Smooth muscle cell (in vitro differentiated cells): ENCODE measurements at regions not wholly inside any gene's neighbourhood (a gene's known extent, or its start where the extent isn't known, plus 50 kb on each side); places are given as distances from the start of the nearest gene placed in this dataset.

Source experiments
- DNase-seq: peaks from one replicate; lab custom pipeline; 2025; ENCODE audit not compliant: unreplicated experiment; lab: John Stamatoyannopoulos, UW
- H2AFZ ChIP-seq: fragments of 200-600 bp; sonication (generic); 2 replicates; pipeline ENCODE4 v1.6.0; 2016; ENCODE audit warnings: antibody characterized with exemption, low read depth, mild to moderate bottlenecking
- H3F3A ChIP-seq: fragments of 200-600 bp; sonication (generic); 2 replicates; pipeline ENCODE4 v1.6.0; 2017; ENCODE audit warnings: antibody characterized with exemption, low read depth
- H3K27ac ChIP-seq: fragments of 200-600 bp; sonication (generic); 2 replicates; pipeline ENCODE4 v1.5.1; 2016; ENCODE audit warnings: low read depth, mild to moderate bottlenecking
- H3K27me3 ChIP-seq: fragments of 200-600 bp; sonication (generic); 2 replicates; pipeline ENCODE4 v1.6.1; 2016; ENCODE audit warnings: low read depth, mild to moderate bottlenecking
- H3K36me3 ChIP-seq: fragments of 200-600 bp; sonication (generic); 2 replicates; pipeline ENCODE4 v1.5.1; 2016; ENCODE audit warnings: low read depth
- H3K4me1 ChIP-seq: fragments of 200-600 bp; sonication (generic); 2 replicates; pipeline ENCODE4 v1.5.1; 2016; ENCODE audit warnings: low read depth
- H3K4me2 ChIP-seq: fragments of 200-600 bp; sonication (generic); 2 replicates; pipeline ENCODE4 v1.6.0; 2016; ENCODE audit warnings: mild to moderate bottlenecking
- H3K4me3 ChIP-seq: fragments of 200-600 bp; sonication (generic); 2 replicates; pipeline ENCODE4 v1.5.1; 2016; ENCODE audit warnings: mild to moderate bottlenecking
- H3K79me2 ChIP-seq: fragments of 200-600 bp; sonication (generic); 2 replicates; pipeline ENCODE4 v1.6.0; 2016; ENCODE audit warnings: low read depth, mild to moderate bottlenecking
- H3K9ac ChIP-seq: fragments of 200-600 bp; sonication (generic); 2 replicates; pipeline ENCODE4 v1.6.0; 2016; ENCODE audit warnings: low read depth
- H3K9me3 ChIP-seq: fragments of 200-600 bp; sonication (generic); replicated peaks from 2 replicates; pipeline ENCODE4 v1.5.1; 2016; ENCODE audit warnings: low read depth
- H4K20me1 ChIP-seq: fragments of 200-600 bp; sonication (generic); 2 replicates; pipeline ENCODE4 v1.6.0; 2016; ENCODE audit warnings: low read depth
- CTCF ChIP-seq: fragments of 200-600 bp; sonication (generic); IDR thresholded peaks from 2 replicates; pipeline ENCODE4 v1.5.1; 2017; ENCODE audit warnings: borderline replicate concordance, mild to moderate bottlenecking, antibody characterized with exemption; ENCODE audit not compliant: insufficient read depth, poor library complexity, severe bottlenecking
- WGBS: methylation state at CpG from one replicate; pipeline ENCODE4 v1.1.7; 2016; ENCODE audit warnings: low lambda C conversion rate; 5-methylcytosine and 5-hydroxymethylcytosine counted together

- Histone ChIP-seq H3K4me3 (no peak overlapping the region), H3K4me2 (no peak overlapping the region), H3K9ac (no peak overlapping the region), H2AFZ (no peak overlapping the region), H3K9me3 (no peaks in the 10 kb centered on the region), H4K20me1 (no peaks in the 10 kb centered on the region), H3K79me2 (no peaks in the 10 kb centered on the region), H3K36me3 (no peaks in the 10 kb centered on the region), H3K27ac (no peak overlapping the region), H3K4me1 (no peaks in the 10 kb centered on the region), H3K27me3 (no peaks in the 10 kb centered on the region), H3F3A (no peaks in the 10 kb centered on the region)
- WGBS, result 82% methylated on average over 7 of the region's 7 CpGs
- TF ChIP-seq CTCF, result no peak
- no peak for DNase-seq
Observed at GRCh38 chr1:181409981-181410380, 73.3 kb upstream of the CACNA1E start.

- DNase-seq, result no peak
- H3K36me3 ChIP-seq, result no peaks in the 10 kb centered on the region
- no peaks in the 10 kb centered on the region for H3F3A ChIP-seq
- H4K20me1 ChIP-seq, result no peaks in the 10 kb centered on the region
- H2AFZ ChIP-seq, result no peak overlapping the region
- no peak overlapping the region for H3K27ac ChIP-seq
- H3K9me3 ChIP-seq, result no peaks in the 10 kb centered on the region
- no peaks in the 10 kb centered on the region for H3K4me1 ChIP-seq
- no peak overlapping the region for H3K9ac ChIP-seq
- H3K79me2 ChIP-seq, result no peaks in the 10 kb centered on the region
- WGBS, result 97% methylated on average over 9 of the region's 9 CpGs
- no peak for TF ChIP-seq CTCF
- H3K4me3 ChIP-seq, result no peak overlapping the region
- no peak overlapping the region for H3K4me2 ChIP-seq
- H3K27me3 ChIP-seq, result no peaks in the 10 kb centered on the region
Observed at GRCh38 chr1:181412746-181413145, 70.6 kb upstream of the CACNA1E start.

GRCh38 chr1:181413195-181413815, 70.0 kb upstream of the CACNA1E start:
- no peak for TF ChIP-seq CTCF
- no peaks in the 10 kb centered on the region for H3K36me3 ChIP-seq
- no peaks in the 10 kb centered on the region for H3F3A ChIP-seq
- H3K27me3 ChIP-seq, result no peaks in the 10 kb centered on the region
- no peaks in the 10 kb centered on the region for H4K20me1 ChIP-seq
- no peak overlapping the region for H3K4me3 ChIP-seq
- no peaks in the 10 kb centered on the region for H3K4me1 ChIP-seq
- no peaks in the 10 kb centered on the region for H3K79me2 ChIP-seq
- WGBS, result 93% methylated on average over 49 of the region's 56 CpGs
- H3K27ac ChIP-seq, result no peak overlapping the region
- no peak overlapping the region for H3K4me2 ChIP-seq
- H3K9me3 ChIP-seq, result no peaks in the 10 kb centered on the region
- no peak for DNase-seq
- no peak overlapping the region for H2AFZ ChIP-seq
- H3K9ac ChIP-seq, result no peak overlapping the region

GRCh38 chr1:181413836-181414235, 69.5 kb upstream of the CACNA1E start:
- no peak overlapping the region for H3K27ac ChIP-seq
- no peaks in the 10 kb centered on the region for H3K36me3 ChIP-seq
- H3F3A ChIP-seq, result no peaks in the 10 kb centered on the region
- no peak for DNase-seq
- no peak for TF ChIP-seq CTCF
- no peak overlapping the region for H2AFZ ChIP-seq
- no peak overlapping the region for H3K9ac ChIP-seq
- H3K4me3 ChIP-seq, result no peak overlapping the region
- no peaks in the 10 kb centered on the region for H4K20me1 ChIP-seq
- no peaks in the 10 kb centered on the region for H3K79me2 ChIP-seq
- no peaks in the 10 kb centered on the region for H3K9me3 ChIP-seq
- 84% methylated on average over 2 of the region's 2 CpGs for WGBS
- no peaks in the 10 kb centered on the region for H3K27me3 ChIP-seq
- H3K4me2 ChIP-seq, result no peak overlapping the region
- H3K4me1 ChIP-seq, result no peaks in the 10 kb centered on the region
